CD4-positive, alpha-beta T cell (primary cell): ENCODE measurements at regions not wholly inside any gene's neighbourhood (a gene's known extent, or its start where the extent isn't known, plus 50 kb on each side); places are given as distances from the start of the nearest gene placed in this dataset.

ENCODE experiments used
- ATAC-seq: fragments of 200-7000 bp; cut with Tn5 transposase; one replicate; pipeline ENCODE4 v1.10.0; 2022; ENCODE audit warnings: mild to moderate bottlenecking; ENCODE audit not compliant: poor library complexity
- CTCF ChIA-PET: fragments of 350-600 bp; sonication (Branson Sonifier 250); formaldehyde crosslinking; loops from one replicate; lab custom pipeline; 2021; ENCODE audit warnings: antibody characterized with exemption, inconsistent platforms; lab: Charles Lee
- POLR2A ChIA-PET: fragments of 350-600 bp; sonication (Branson Sonifier 250); formaldehyde crosslinking; loops from one replicate; lab custom pipeline; 2021; ENCODE audit warnings: antibody characterized with exemption, inconsistent platforms; lab: Charles Lee
- DNase-seq, 14 experiments: peaks; one replicate each; pipeline ENCODE4 v3.0.0-alpha.2; 2013 to 2020; ENCODE audit warnings: mixed read lengths in 2 of 14
- H3K27ac ChIP-seq, 2 donors: one replicate each; pipeline versions ENCODE4 v1.5.1 to v1.7.0; 2013; ENCODE audit warnings: low read length in 2 of 2, low read depth in 1 of 2, mild to moderate bottlenecking in 1 of 2
- H3K27me3 ChIP-seq, 2 experiments: 1 replicate in 1 of 2; 2 replicates in 1 of 2; pipeline versions ENCODE4 v1.6.1 to v1.7.0; 2013; ENCODE audit warnings: low read length in 2 of 2, control low read depth in 1 of 2, mild to moderate bottlenecking in 1 of 2, moderate library complexity in 1 of 2; ENCODE audit not compliant: insufficient read depth in 2 of 2, control insufficient read depth in 1 of 2
- H3K36me3 ChIP-seq: one replicate; pipeline ENCODE4 v1.6.1; 2013; ENCODE audit warnings: low read length, control low read depth; ENCODE audit not compliant: insufficient read depth
- H3K4me1 ChIP-seq: one replicate; pipeline ENCODE4 v1.6.1; 2013; ENCODE audit warnings: low read length, control low read depth; ENCODE audit not compliant: insufficient read depth
- H3K4me3 ChIP-seq: one replicate; pipeline ENCODE4 v1.5.1; 2013; ENCODE audit warnings: mild to moderate bottlenecking, low read length, moderate library complexity
- H3K9me3 ChIP-seq, 2 experiments: 1 replicate in 1 of 2; 2 replicates in 1 of 2; pipeline versions ENCODE4 v1.6.1 to v1.7.0; 2013; ENCODE audit warnings: low read length in 2 of 2, mild to moderate bottlenecking in 2 of 2, control low read depth in 1 of 2, moderate library complexity in 1 of 2; ENCODE audit not compliant: control insufficient read depth in 1 of 2, insufficient read depth in 1 of 2
- H3K27ac Mint-ChIP-seq: one replicate; pipeline ENCODE4 v1.8.0; 2020; ENCODE audit warnings: mixed read lengths
- H3K27me3 Mint-ChIP-seq: one replicate; pipeline ENCODE4 v1.8.0; 2021; ENCODE audit warnings: mixed read lengths
- H3K36me3 Mint-ChIP-seq: one replicate; pipeline ENCODE4 v1.8.0; 2021; ENCODE audit warnings: low read depth, mixed read lengths
- H3K4me1 Mint-ChIP-seq: one replicate; pipeline ENCODE4 v1.8.0; 2021; ENCODE audit warnings: low read depth, mixed read lengths
- H3K4me3 Mint-ChIP-seq: one replicate; pipeline ENCODE4 v1.8.0; 2020; ENCODE audit warnings: mild to moderate bottlenecking, mixed read lengths
- H3K9me3 Mint-ChIP-seq: one replicate; pipeline ENCODE4 v1.8.0; 2020; ENCODE audit warnings: mixed read lengths
- intact Hi-C, 2 experiments: fragments of 100-400 bp; cut with DNase I in 1 of 2; cut with micrococcal nuclease in 1 of 2; formaldehyde crosslinking; loops; one replicate each; pipeline versions ENCODE4 v1.15.1 to v1.9.0; 2023 to 2025; cut with DNase I, micrococcal nuclease
- TF ChIP-seq, protein P1 (sequence below): fragments of 200-600 bp; IDR thresholded peaks from one replicate; pipeline ENCODE4 v1.8.0; 2022; ENCODE audit warnings: antibody characterized with exemption, mild to moderate bottlenecking

- no peak for DNase-seq
- intact Hi-C loops: no loop called here
- peaks cover 9 to 11% of the 10 kb centered on the region in 2 experiments for H3K9me3 ChIP-seq
- no peak overlapping the region for H3K4me3 Mint-ChIP-seq
- TF ChIP-seq, protein P1, sequence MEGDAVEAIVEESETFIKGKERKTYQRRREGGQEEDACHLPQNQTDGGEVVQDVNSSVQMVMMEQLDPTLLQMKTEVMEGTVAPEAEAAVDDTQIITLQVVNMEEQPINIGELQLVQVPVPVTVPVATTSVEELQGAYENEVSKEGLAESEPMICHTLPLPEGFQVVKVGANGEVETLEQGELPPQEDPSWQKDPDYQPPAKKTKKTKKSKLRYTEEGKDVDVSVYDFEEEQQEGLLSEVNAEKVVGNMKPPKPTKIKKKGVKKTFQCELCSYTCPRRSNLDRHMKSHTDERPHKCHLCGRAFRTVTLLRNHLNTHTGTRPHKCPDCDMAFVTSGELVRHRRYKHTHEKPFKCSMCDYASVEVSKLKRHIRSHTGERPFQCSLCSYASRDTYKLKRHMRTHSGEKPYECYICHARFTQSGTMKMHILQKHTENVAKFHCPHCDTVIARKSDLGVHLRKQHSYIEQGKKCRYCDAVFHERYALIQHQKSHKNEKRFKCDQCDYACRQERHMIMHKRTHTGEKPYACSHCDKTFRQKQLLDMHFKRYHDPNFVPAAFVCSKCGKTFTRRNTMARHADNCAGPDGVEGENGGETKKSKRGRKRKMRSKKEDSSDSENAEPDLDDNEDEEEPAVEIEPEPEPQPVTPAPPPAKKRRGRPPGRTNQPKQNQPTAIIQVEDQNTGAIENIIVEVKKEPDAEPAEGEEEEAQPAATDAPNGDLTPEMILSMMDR: no peak
- H3K4me1 Mint-ChIP-seq: no peaks in the 10 kb centered on the region
- H3K36me3 ChIP-seq: no peaks in the 10 kb centered on the region
- H3K4me1 ChIP-seq: no peaks in the 10 kb centered on the region
- no peak for ATAC-seq
- H3K27ac ChIP-seq: no peak overlapping the region
- no peaks in the 10 kb centered on the region for H3K36me3 Mint-ChIP-seq
- POLR2A ChIA-PET: no interaction called here
- no peaks in the 10 kb centered on the region for H3K27me3 Mint-ChIP-seq
- H3K9me3 Mint-ChIP-seq: no peaks in the 10 kb centered on the region
- no peaks in the 10 kb centered on the region for H3K27me3 ChIP-seq
- H3K4me3 ChIP-seq: no peak overlapping the region
- CTCF ChIA-PET: no interaction called here
- no peak overlapping the region for H3K27ac Mint-ChIP-seq
Observed at GRCh38 chr19:31531326-31531725, 182.1 kb upstream of the TSHZ3 start.

DNA sequence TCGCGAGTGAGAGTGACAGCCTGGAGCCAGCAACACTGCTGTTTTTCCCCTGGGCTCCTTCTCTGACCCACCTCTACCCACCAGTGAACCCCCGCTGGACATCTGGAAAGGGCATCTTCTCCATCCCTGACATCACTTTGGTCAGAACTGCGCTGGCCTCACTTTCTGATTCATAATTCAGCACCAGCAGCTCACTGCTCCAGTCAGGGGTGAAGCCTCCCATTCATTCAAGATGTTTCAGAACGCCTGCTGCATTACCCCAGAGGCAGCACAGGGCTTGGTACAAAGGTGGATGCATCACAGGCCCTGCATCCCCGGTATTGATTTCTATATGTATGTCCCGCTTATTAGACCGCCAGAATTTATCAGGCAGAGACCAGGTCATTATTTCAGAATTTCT is 182.8 kb upstream of the TSHZ3 start:
- Histone ChIP-seq H3K27ac (no peak overlapping the region), H3K27me3 (no peaks in the 10 kb centered on the region), H3K4me3 (no peak overlapping the region), H3K4me1 (no peaks in the 10 kb centered on the region), H3K36me3 (no peaks in the 10 kb centered on the region), H3K9me3 (peaks cover 4 to 9% of the 10 kb centered on the region in 2 experiments)
- Mint-ChIP-seq H3K36me3 (no peaks in the 10 kb centered on the region), H3K9me3 (no peaks in the 10 kb centered on the region), H3K4me3 (no peak overlapping the region), H3K4me1 (no peaks in the 10 kb centered on the region), H3K27ac (no peak overlapping the region), H3K27me3 (no peaks in the 10 kb centered on the region)
- intact Hi-C loops: no loop called here
- DNase-seq: no peak
- CTCF ChIA-PET: no interaction called here
- ATAC-seq: no peak
- TF ChIP-seq, protein P1: no peak
- POLR2A ChIA-PET: no interaction called here

GRCh38 chr19:31533114-31533513 is 183.9 kb upstream of the TSHZ3 start:
- Mint-ChIP-seq H3K4me1 (no peaks in the 10 kb centered on the region), H3K27ac (no peak overlapping the region), H3K4me3 (no peak overlapping the region), H3K27me3 (no peaks in the 10 kb centered on the region), H3K9me3 (peaks cover 2% of the 10 kb centered on the region), H3K36me3 (no peaks in the 10 kb centered on the region)
- Histone ChIP-seq H3K27me3 (no peaks in the 10 kb centered on the region), H3K36me3 (no peaks in the 10 kb centered on the region), H3K4me3 (no peak overlapping the region), H3K9me3 (peaks cover 0 to 11% of the 10 kb centered on the region in 2 experiments), H3K4me1 (no peaks in the 10 kb centered on the region), H3K27ac (no peak overlapping the region)
- TF ChIP-seq, protein P1: no peak
- ChIA-PET CTCF (no interaction called here), POLR2A (no interaction called here)
- intact Hi-C loops: no loop called here
- no peak for DNase-seq
- no peak for ATAC-seq
